ENCODE measurements at regions not wholly inside any gene's neighbourhood (a gene's known extent, or its start where the extent isn't known, plus 50 kb on each side); places are given as distances from the start of the nearest gene placed in this dataset.
A peak's percentile ranks its signal among the peaks of the same experiment; 100 is the strongest.

- peaks cover 0 to 19% (median 10%) of the 10 kb centered on the region in 5 donors for H3K27me3 Mint-ChIP-seq
- ChIA-PET CTCF (no interaction called here), POLR2A (no interaction called here)
- H3K4me3 Mint-ChIP-seq = no peak overlapping the region
- Histone ChIP-seq H3K27me3 (ENCODE audit: control insufficient read depth in 2 of 2, insufficient read depth in 2 of 2, low read length in 2 of 2) (no peaks in the 10 kb centered on the region), H3K36me3 (ENCODE audit: control insufficient read depth in 2 of 3, insufficient read depth in 3 of 3, low read length in 3 of 3) (no peaks in the 10 kb centered on the region), H3K4me3 (ENCODE audit: low read length) (no peak overlapping the region), H3K27ac (ENCODE audit: low read depth, low read length) (no peak overlapping the region), H3K4me1 (ENCODE audit: control insufficient read depth in 2 of 2, insufficient read depth in 2 of 2, low read length in 2 of 2) (no peaks in the 10 kb centered on the region), H3K9me3 (ENCODE audit: control insufficient read depth in 2 of 3, low read length in 3 of 3) (no peaks in the 10 kb centered on the region)
- no peak overlapping the region for H3K27ac Mint-ChIP-seq
- intact Hi-C loops (cut with micrococcal nuclease) = no loop called here
- no peaks in the 10 kb centered on the region for H3K4me1 Mint-ChIP-seq
- DNase-seq (no peak), ATAC-seq (no peak)
- peaks cover 0 to 6% (median 0%) of the 10 kb centered on the region in 11 donors for H3K9me3 Mint-ChIP-seq
- H3K36me3 Mint-ChIP-seq = no peaks in the 10 kb centered on the region
These were observed 348.8 kb upstream of the HS3ST1 start for GRCh38 chr4:11777447-11777846.

- no peak for ATAC-seq
- CTCF ChIA-PET = no interaction called here
- no peak overlapping the region for H3K4me3 ChIP-seq (ENCODE audit: low read length)
- intact Hi-C loops (cut with micrococcal nuclease) = no loop called here
- no peak overlapping the region for H3K27ac ChIP-seq (ENCODE audit: low read depth, low read length)
- H3K36me3 ChIP-seq (ENCODE audit: control insufficient read depth in 2 of 3, insufficient read depth in 3 of 3, low read length in 3 of 3) = no peaks in the 10 kb centered on the region
- H3K27me3 Mint-ChIP-seq = peaks cover 0 to 10% (median 4%) of the 10 kb centered on the region in 5 donors
- no peak overlapping the region for H3K27ac Mint-ChIP-seq
- POLR2A ChIA-PET = no interaction called here
- no peak overlapping the region for H3K4me3 Mint-ChIP-seq
- H3K4me1 Mint-ChIP-seq = no peaks in the 10 kb centered on the region
- peaks cover 0 to 6% (median 0%) of the 10 kb centered on the region in 11 donors for H3K9me3 Mint-ChIP-seq
- H3K27me3 ChIP-seq (ENCODE audit: control insufficient read depth in 2 of 2, insufficient read depth in 2 of 2, low read length in 2 of 2) = no peaks in the 10 kb centered on the region
- H3K36me3 Mint-ChIP-seq = no peaks in the 10 kb centered on the region
- no peak for DNase-seq
- H3K9me3 ChIP-seq (ENCODE audit: control insufficient read depth in 2 of 3, low read length in 3 of 3) = no peaks in the 10 kb centered on the region
- no peaks in the 10 kb centered on the region for H3K4me1 ChIP-seq (ENCODE audit: control insufficient read depth in 2 of 2, insufficient read depth in 2 of 2, low read length in 2 of 2)
These were observed 345.7 kb upstream of the HS3ST1 start for GRCh38 chr4:11774346-11774745.

DNA sequence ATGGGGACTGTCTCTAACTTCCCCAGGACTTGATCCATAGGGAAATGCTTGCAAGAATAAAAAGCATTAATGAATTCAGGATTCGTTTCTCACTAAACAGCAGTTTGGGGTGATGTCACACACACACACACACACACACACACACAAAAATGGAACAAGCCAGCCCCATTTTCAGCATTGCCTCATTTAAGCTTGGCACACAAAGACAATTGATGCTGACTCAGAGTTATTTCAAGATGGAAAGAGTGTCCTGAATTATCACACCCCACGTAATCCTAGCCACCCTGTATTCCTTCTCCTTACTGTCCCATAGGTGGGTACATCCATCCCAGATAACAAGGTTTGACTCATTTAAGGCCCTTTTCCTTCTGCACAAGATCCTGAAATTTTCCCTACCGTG is 345.1 kb upstream of the HS3ST1 start:
- Histone ChIP-seq H3K9me3 (ENCODE audit: control insufficient read depth in 2 of 3, low read length in 3 of 3) (no peaks in the 10 kb centered on the region), H3K4me1 (ENCODE audit: control insufficient read depth in 2 of 2, insufficient read depth in 2 of 2, low read length in 2 of 2) (no peaks in the 10 kb centered on the region), H3K27ac (ENCODE audit: low read depth, low read length) (no peak overlapping the region), H3K36me3 (ENCODE audit: control insufficient read depth in 2 of 3, insufficient read depth in 3 of 3, low read length in 3 of 3) (no peaks in the 10 kb centered on the region), H3K4me3 (ENCODE audit: low read length) (no peak overlapping the region), H3K27me3 (ENCODE audit: control insufficient read depth in 2 of 2, insufficient read depth in 2 of 2, low read length in 2 of 2) (no peaks in the 10 kb centered on the region)
- H3K9me3 Mint-ChIP-seq = peaks cover 0 to 6% (median 0%) of the 10 kb centered on the region in 11 donors
- no peak overlapping the region for H3K27ac Mint-ChIP-seq
- H3K27me3 Mint-ChIP-seq = peaks cover 0 to 10% (median 4%) of the 10 kb centered on the region in 5 donors
- no peaks in the 10 kb centered on the region for H3K36me3 Mint-ChIP-seq
- ChIA-PET POLR2A (no interaction called here), CTCF (no interaction called here)
- no peaks in the 10 kb centered on the region for H3K4me1 Mint-ChIP-seq
- intact Hi-C loops (cut with micrococcal nuclease) = no loop called here
- H3K4me3 Mint-ChIP-seq = no peak overlapping the region
- ATAC-seq = no peak
- no peak for DNase-seq

- no peaks in the 10 kb centered on the region for H3K27me3 ChIP-seq (ENCODE audit: control insufficient read depth in 2 of 2, insufficient read depth in 2 of 2, low read length in 2 of 2)
- H3K4me1 ChIP-seq (ENCODE audit: control insufficient read depth in 2 of 2, insufficient read depth in 2 of 2, low read length in 2 of 2) = no peaks in the 10 kb centered on the region
- CTCF ChIA-PET = no interaction called here
- ATAC-seq (no peak), DNase-seq (no peak)
- Mint-ChIP-seq H3K4me1 (no peaks in the 10 kb centered on the region), H3K27ac (no peak overlapping the region), H3K4me3 (no peak overlapping the region), H3K27me3 (peaks cover 0 to 15% (median 0%) of the 10 kb centered on the region in 5 donors), H3K9me3 (peaks cover 0 to under 1% (median 0%) of the 10 kb centered on the region in 11 donors), H3K36me3 (no peaks in the 10 kb centered on the region)
- no peak overlapping the region for H3K27ac ChIP-seq (ENCODE audit: low read depth, low read length)
- no peak overlapping the region for H3K4me3 ChIP-seq (ENCODE audit: low read length)
- no peaks in the 10 kb centered on the region for H3K36me3 ChIP-seq (ENCODE audit: control insufficient read depth in 2 of 3, insufficient read depth in 3 of 3, low read length in 3 of 3)
- POLR2A ChIA-PET = no interaction called here
- intact Hi-C loops (cut with micrococcal nuclease) = loop anchor here (5.0 to 10.0 kb wide), 3 partner anchors 865 to 1778 kb away; no protein-coding TSS in a partner anchor
- no peaks in the 10 kb centered on the region for H3K9me3 ChIP-seq (ENCODE audit: control insufficient read depth in 2 of 3, low read length in 3 of 3)
These were observed 340.7 kb upstream of the HS3ST1 start for GRCh38 chr4:11769434-11769833.

- H3K4me3 Mint-ChIP-seq = no peak overlapping the region
- no peak overlapping the region for H3K27ac Mint-ChIP-seq
- H3K36me3 Mint-ChIP-seq = no peaks in the 10 kb centered on the region
- Histone ChIP-seq H3K36me3 (ENCODE audit: control insufficient read depth in 2 of 3, insufficient read depth in 3 of 3, low read length in 3 of 3) (no peaks in the 10 kb centered on the region), H3K4me1 (ENCODE audit: control insufficient read depth in 2 of 2, insufficient read depth in 2 of 2, low read length in 2 of 2) (no peaks in the 10 kb centered on the region), H3K9me3 (ENCODE audit: control insufficient read depth in 2 of 3, low read length in 3 of 3) (no peaks in the 10 kb centered on the region), H3K27me3 (ENCODE audit: control insufficient read depth in 2 of 2, insufficient read depth in 2 of 2, low read length in 2 of 2) (no peaks in the 10 kb centered on the region), H3K27ac (ENCODE audit: low read depth, low read length) (no peak overlapping the region), H3K4me3 (ENCODE audit: low read length) (no peak overlapping the region)
- H3K4me1 Mint-ChIP-seq = no peaks in the 10 kb centered on the region
- CTCF ChIA-PET = interaction anchor here (0.7 kb wide), 1 partner anchor 1217 kb away, joined by 4 read pairs; no protein-coding TSS in a partner anchor
- DNase-seq (no peak), ATAC-seq (no peak)
- POLR2A ChIA-PET = no interaction called here
- peaks cover 0 to 1% (median 0%) of the 10 kb centered on the region in 11 donors for H3K9me3 Mint-ChIP-seq
- intact Hi-C loops (cut with micrococcal nuclease) = loop anchor here (5.0 to 10.0 kb wide), 3 partner anchors 866 to 1779 kb away; no protein-coding TSS in a partner anchor
- peaks cover 0 to 13% (median 0%) of the 10 kb centered on the region in 5 donors for H3K27me3 Mint-ChIP-seq
These were observed 339.7 kb upstream of the HS3ST1 start for GRCh38 chr4:11768251-11768972.

GRCh38 chr4:11765849-11766453 is 337.3 kb upstream of the HS3ST1 start:
- Mint-ChIP-seq H3K4me1 (no peaks in the 10 kb centered on the region), H3K27me3 (peaks cover 0 to 8% (median 5%) of the 10 kb centered on the region in 5 donors), H3K36me3 (no peaks in the 10 kb centered on the region), H3K27ac (no peak overlapping the region), H3K9me3 (peaks cover 0 to 1% (median 0%) of the 10 kb centered on the region in 11 donors), H3K4me3 (no peak overlapping the region)
- no peak overlapping the region for H3K27ac ChIP-seq (ENCODE audit: low read depth, low read length)
- H3K9me3 ChIP-seq (ENCODE audit: control insufficient read depth in 2 of 3, low read length in 3 of 3) = no peaks in the 10 kb centered on the region
- intact Hi-C loops (cut with micrococcal nuclease) = loop anchor here (1.0 to 10.0 kb wide), 4 partner anchors 867 to 1781 kb away; no protein-coding TSS in a partner anchor
- DNase-seq (peak in 4 of 9 donors; percentile 1 to 20 (median 8)), ATAC-seq (no peak)
- no peaks in the 10 kb centered on the region for H3K36me3 ChIP-seq (ENCODE audit: control insufficient read depth in 2 of 3, insufficient read depth in 3 of 3, low read length in 3 of 3)
- H3K4me1 ChIP-seq (ENCODE audit: control insufficient read depth in 2 of 2, insufficient read depth in 2 of 2, low read length in 2 of 2) = no peaks in the 10 kb centered on the region
- no peaks in the 10 kb centered on the region for H3K27me3 ChIP-seq (ENCODE audit: control insufficient read depth in 2 of 2, insufficient read depth in 2 of 2, low read length in 2 of 2)
- no peak overlapping the region for H3K4me3 ChIP-seq (ENCODE audit: low read length)
- CTCF ChIA-PET = interaction anchor here (0.9 kb wide), 1 partner anchor 37 kb away, joined by 3 read pairs; no protein-coding TSS in a partner anchor
- POLR2A ChIA-PET = no interaction called here

Measured in naive thymus-derived CD4-positive, alpha-beta T cell (primary cell).